ENCODE measurements at regions not wholly inside any gene's neighbourhood (a gene's known extent, or its start where the extent isn't known, plus 50 kb on each side); places are given as distances from the start of the nearest gene placed in this dataset.

DNA sequence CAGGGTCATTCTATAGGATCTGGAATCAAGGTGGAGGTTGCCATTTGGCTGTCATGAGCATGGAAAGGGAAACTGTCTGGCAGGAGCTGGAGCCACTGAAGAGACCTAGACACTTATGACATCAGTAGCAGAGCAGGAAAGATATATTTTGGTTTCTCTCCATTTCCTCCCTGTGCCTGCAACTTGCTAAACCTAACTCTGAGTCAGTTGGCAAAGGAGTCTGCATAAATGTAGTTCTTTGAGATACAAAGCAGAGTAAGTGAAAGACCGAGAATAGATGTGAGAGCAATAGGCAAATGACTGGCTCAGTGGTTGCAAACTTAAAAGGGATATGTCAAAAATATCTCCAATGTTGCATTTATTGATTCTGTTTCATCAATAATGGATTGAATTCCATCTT, 757.7 kb downstream of the KCNJ3 start:
- TF ChIP-seq, protein P1, sequence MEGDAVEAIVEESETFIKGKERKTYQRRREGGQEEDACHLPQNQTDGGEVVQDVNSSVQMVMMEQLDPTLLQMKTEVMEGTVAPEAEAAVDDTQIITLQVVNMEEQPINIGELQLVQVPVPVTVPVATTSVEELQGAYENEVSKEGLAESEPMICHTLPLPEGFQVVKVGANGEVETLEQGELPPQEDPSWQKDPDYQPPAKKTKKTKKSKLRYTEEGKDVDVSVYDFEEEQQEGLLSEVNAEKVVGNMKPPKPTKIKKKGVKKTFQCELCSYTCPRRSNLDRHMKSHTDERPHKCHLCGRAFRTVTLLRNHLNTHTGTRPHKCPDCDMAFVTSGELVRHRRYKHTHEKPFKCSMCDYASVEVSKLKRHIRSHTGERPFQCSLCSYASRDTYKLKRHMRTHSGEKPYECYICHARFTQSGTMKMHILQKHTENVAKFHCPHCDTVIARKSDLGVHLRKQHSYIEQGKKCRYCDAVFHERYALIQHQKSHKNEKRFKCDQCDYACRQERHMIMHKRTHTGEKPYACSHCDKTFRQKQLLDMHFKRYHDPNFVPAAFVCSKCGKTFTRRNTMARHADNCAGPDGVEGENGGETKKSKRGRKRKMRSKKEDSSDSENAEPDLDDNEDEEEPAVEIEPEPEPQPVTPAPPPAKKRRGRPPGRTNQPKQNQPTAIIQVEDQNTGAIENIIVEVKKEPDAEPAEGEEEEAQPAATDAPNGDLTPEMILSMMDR (IDR thresholded peaks at IDR 0.05) = no peak
- no peak for TF ChIP-seq POLR2A (IDR thresholded peaks at IDR 0.05)
